ENCODE measurements at regions not wholly inside any gene's neighbourhood (a gene's known extent, or its start where the extent isn't known, plus 50 kb on each side); places are given as distances from the start of the nearest gene placed in this dataset.

DNA sequence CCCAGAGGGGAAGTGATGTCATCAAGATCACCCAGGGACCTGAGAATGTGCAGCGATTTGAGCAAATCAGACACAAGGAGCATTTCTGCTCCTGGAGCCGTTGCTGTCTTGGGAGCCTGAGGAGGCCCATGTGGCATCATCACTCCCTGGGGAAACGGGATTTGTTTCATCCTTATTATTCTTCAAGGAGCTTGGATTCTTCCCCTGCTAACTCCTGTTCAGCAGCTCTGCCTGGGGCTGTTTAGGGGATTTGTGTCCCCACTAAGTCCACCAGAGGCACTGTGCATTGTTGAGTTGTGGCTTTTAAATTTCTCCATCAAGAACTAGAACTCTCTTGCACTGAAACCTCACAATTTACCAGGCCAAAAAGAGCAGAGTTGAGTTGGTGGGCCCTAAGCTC lies 104.2 kb upstream of the MSX1 start:
- Histone ChIP-seq H3K36me3 (ENCODE audit: control insufficient read depth, insufficient read depth, low read length) (no peaks in the 10 kb centered on the region), H4K20me1 (replicated peaks; ENCODE audit: control insufficient read depth, insufficient read depth, low read length) (no peaks in the 10 kb centered on the region; the same call in 1 of the 2 replicates), H3K27ac (ENCODE audit: extremely low read depth, low read depth, low read length) (no peak overlapping the region), H3K9me3 (replicated peaks; ENCODE audit: control insufficient read depth, insufficient read depth, low read depth, low read length) (no peaks in the 10 kb centered on the region), H3K27me3 (ENCODE audit: control insufficient read depth in 2 of 2, insufficient read depth in 2 of 2, low read length in 2 of 2) (peaks cover 41 to 86% of the 10 kb centered on the region in 2 experiments), H3K4me2 (ENCODE audit: insufficient read depth, low read length) (no peak overlapping the region), H2AFZ (ENCODE audit: low read depth, low read length) (no peak overlapping the region), H3K79me2 (ENCODE audit: control insufficient read depth, insufficient read depth, low read length) (no peaks in the 10 kb centered on the region), H3K9ac (ENCODE audit: insufficient read depth in 1 of 2, low read depth in 2 of 2, low read length in 2 of 2) (no peak overlapping the region), H3K4me3 (no peak overlapping the region), H3K9me1 (ENCODE audit: control insufficient read depth, insufficient read depth, low read length) (no peaks in the 10 kb centered on the region), H3K4me1 (replicated peaks in 1 of 2; ENCODE audit: control insufficient read depth in 2 of 2, insufficient read depth in 2 of 2, low read length in 2 of 2) (no peaks in the 10 kb centered on the region)
- DNase-seq (ENCODE audit: extremely low read depth in 1 of 4, low spot score in 3 of 4): no peak
- TF ChIP-seq SIN3B (IDR thresholded peaks at IDR 0.05; ENCODE audit: low read depth) (no peak), PHB2 (IDR thresholded peaks at IDR 0.05; ENCODE audit: low read depth) (no peak), DDX20 (tag; IDR thresholded peaks at IDR 0.05; ENCODE audit: low read depth) (no peak), ZSCAN32 (CRISPR knock-in tag; IDR thresholded peaks at IDR 0.05) (no peak), ARHGAP35 (IDR thresholded peaks at IDR 0.05; ENCODE audit: partially characterized antibody) (no peak), TFAM (CRISPR knock-in tag; conservative IDR thresholded peaks at IDR 0.05) (no peak), HDAC2 (IDR thresholded peaks at IDR 0.05) (no peak), KHSRP (IDR thresholded peaks at IDR 0.05) (no peak), MCM3 (IDR thresholded peaks at IDR 0.05) (no peak), RUNX1 (IDR thresholded peaks at IDR 0.05; ENCODE audit: low read depth) (no peak)
- TF ChIP-seq, protein P1, sequence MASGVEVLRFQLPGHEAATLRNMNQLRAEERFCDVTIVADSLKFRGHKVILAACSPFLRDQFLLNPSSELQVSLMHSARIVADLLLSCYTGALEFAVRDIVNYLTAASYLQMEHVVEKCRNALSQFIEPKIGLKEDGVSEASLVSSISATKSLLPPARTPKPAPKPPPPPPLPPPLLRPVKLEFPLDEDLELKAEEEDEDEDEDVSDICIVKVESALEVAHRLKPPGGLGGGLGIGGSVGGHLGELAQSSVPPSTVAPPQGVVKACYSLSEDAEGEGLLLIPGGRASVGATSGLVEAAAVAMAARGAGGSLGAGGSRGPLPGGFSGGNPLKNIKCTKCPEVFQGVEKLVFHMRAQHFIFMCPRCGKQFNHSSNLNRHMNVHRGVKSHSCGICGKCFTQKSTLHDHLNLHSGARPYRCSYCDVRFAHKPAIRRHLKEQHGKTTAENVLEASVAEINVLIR (CRISPR knock-in tag; IDR thresholded peaks at IDR 0.05): no peak
- TF ChIP-seq, protein P2, sequence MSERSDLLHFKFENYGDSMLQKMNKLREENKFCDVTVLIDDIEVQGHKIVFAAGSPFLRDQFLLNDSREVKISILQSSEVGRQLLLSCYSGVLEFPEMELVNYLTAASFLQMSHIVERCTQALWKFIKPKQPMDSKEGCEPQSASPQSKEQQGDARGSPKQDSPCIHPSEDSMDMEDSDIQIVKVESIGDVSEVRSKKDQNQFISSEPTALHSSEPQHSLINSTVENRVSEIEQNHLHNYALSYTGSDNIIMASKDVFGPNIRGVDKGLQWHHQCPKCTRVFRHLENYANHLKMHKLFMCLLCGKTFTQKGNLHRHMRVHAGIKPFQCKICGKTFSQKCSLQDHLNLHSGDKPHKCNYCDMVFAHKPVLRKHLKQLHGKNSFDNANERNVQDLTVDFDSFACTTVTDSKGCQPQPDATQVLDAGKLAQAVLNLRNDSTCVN (CRISPR knock-in tag; IDR thresholded peaks at IDR 0.05): no peak
- intact Hi-C loops (cut with micrococcal nuclease): no loop called here
- no peak for FAIRE-seq
- in situ Hi-C loops (cut with MboI): no loop called here
- ATAC-seq: no peak
- ChIA-PET POLR2A (no interaction called here), CTCF (ENCODE audit: low intra/inter-chr PET ratio) (no interaction called here)
- 0% methylated on average over 3 of the region's 3 CpGs for WGBS (ENCODE audit: insufficient coverage, low coverage, missing lambda C conversion rate)
- no TSS peak for BruUV-seq (replicated peaks)

All from K562 (cell line).